Smooth muscle cell (in vitro differentiated cells): ENCODE measurements at regions not wholly inside any gene's neighbourhood (a gene's known extent, or its start where the extent isn't known, plus 50 kb on each side); places are given as distances from the start of the nearest gene placed in this dataset.
A peak's percentile ranks its signal among the peaks of the same experiment; 100 is the strongest.

Experiments
- DNase-seq: peaks from one replicate; lab custom pipeline; 2025; ENCODE audit not compliant: unreplicated experiment; lab: John Stamatoyannopoulos, UW
- H2AFZ ChIP-seq: fragments of 200-600 bp; sonication (generic); 2 replicates; pipeline ENCODE4 v1.6.0; 2016; ENCODE audit warnings: antibody characterized with exemption, low read depth, mild to moderate bottlenecking
- H3F3A ChIP-seq: fragments of 200-600 bp; sonication (generic); 2 replicates; pipeline ENCODE4 v1.6.0; 2017; ENCODE audit warnings: antibody characterized with exemption, low read depth
- H3K27ac ChIP-seq: fragments of 200-600 bp; sonication (generic); 2 replicates; pipeline ENCODE4 v1.5.1; 2016; ENCODE audit warnings: low read depth, mild to moderate bottlenecking
- H3K27me3 ChIP-seq: fragments of 200-600 bp; sonication (generic); 2 replicates; pipeline ENCODE4 v1.6.1; 2016; ENCODE audit warnings: low read depth, mild to moderate bottlenecking
- H3K36me3 ChIP-seq: fragments of 200-600 bp; sonication (generic); 2 replicates; pipeline ENCODE4 v1.5.1; 2016; ENCODE audit warnings: low read depth
- H3K4me1 ChIP-seq: fragments of 200-600 bp; sonication (generic); 2 replicates; pipeline ENCODE4 v1.5.1; 2016; ENCODE audit warnings: low read depth
- H3K4me2 ChIP-seq: fragments of 200-600 bp; sonication (generic); 2 replicates; pipeline ENCODE4 v1.6.0; 2016; ENCODE audit warnings: mild to moderate bottlenecking
- H3K4me3 ChIP-seq: fragments of 200-600 bp; sonication (generic); 2 replicates; pipeline ENCODE4 v1.5.1; 2016; ENCODE audit warnings: mild to moderate bottlenecking
- H3K79me2 ChIP-seq: fragments of 200-600 bp; sonication (generic); 2 replicates; pipeline ENCODE4 v1.6.0; 2016; ENCODE audit warnings: low read depth, mild to moderate bottlenecking
- H3K9ac ChIP-seq: fragments of 200-600 bp; sonication (generic); 2 replicates; pipeline ENCODE4 v1.6.0; 2016; ENCODE audit warnings: low read depth
- H3K9me3 ChIP-seq: fragments of 200-600 bp; sonication (generic); replicated peaks from 2 replicates; pipeline ENCODE4 v1.5.1; 2016; ENCODE audit warnings: low read depth
- H4K20me1 ChIP-seq: fragments of 200-600 bp; sonication (generic); 2 replicates; pipeline ENCODE4 v1.6.0; 2016; ENCODE audit warnings: low read depth
- CTCF ChIP-seq: fragments of 200-600 bp; sonication (generic); IDR thresholded peaks from 2 replicates; pipeline ENCODE4 v1.5.1; 2017; ENCODE audit warnings: borderline replicate concordance, mild to moderate bottlenecking, antibody characterized with exemption; ENCODE audit not compliant: insufficient read depth, poor library complexity, severe bottlenecking
- WGBS: methylation state at CpG from one replicate; pipeline ENCODE4 v1.1.7; 2016; ENCODE audit warnings: low lambda C conversion rate; 5-methylcytosine and 5-hydroxymethylcytosine counted together

- no peak overlapping the region for H3K4me3 ChIP-seq
- H3K27ac ChIP-seq: peak overlapping the region; percentile 53
- no peaks in the 10 kb centered on the region for H3K79me2 ChIP-seq
Measured at GRCh38 chr20:50296450-50297375, 106.1 kb downstream of the CEBPB start.

GRCh38 chr20:50297498-50298376 is 107.1 kb downstream of the CEBPB start:
- Histone ChIP-seq H3F3A (peaks cover 7% of the 10 kb centered on the region), H3K4me1 (no peaks in the 10 kb centered on the region), H3K36me3 (no peaks in the 10 kb centered on the region), H3K9ac (no peak overlapping the region), H4K20me1 (no peaks in the 10 kb centered on the region), H3K79me2 (no peaks in the 10 kb centered on the region), H2AFZ (no peak overlapping the region), H3K27ac (peak overlapping the region; percentile 53), H3K4me3 (no peak overlapping the region), H3K4me2 (no peak overlapping the region), H3K27me3 (no peaks in the 10 kb centered on the region), H3K9me3 (no peaks in the 10 kb centered on the region)
- DNase-seq: no peak
- 72% methylated on average over 14 of the region's 14 CpGs for WGBS
- TF ChIP-seq CTCF: no peak

More at GRCh38 chr20:50296450-50297375, 106.1 kb downstream of the CEBPB start:
- DNase-seq: no peak
- Histone ChIP-seq H3K4me1 (no peaks in the 10 kb centered on the region), H3F3A (peaks cover 7% of the 10 kb centered on the region), H2AFZ (peak overlapping the region; percentile 24), H3K9ac (no peak overlapping the region), H3K27me3 (no peaks in the 10 kb centered on the region), H3K9me3 (no peaks in the 10 kb centered on the region), H3K36me3 (no peaks in the 10 kb centered on the region), H3K4me2 (no peak overlapping the region), H4K20me1 (no peaks in the 10 kb centered on the region)
- TF ChIP-seq CTCF: no peak
- 84% methylated on average over 18 of the region's 18 CpGs for WGBS

GRCh38 chr20:50298554-50299324 is 108.1 kb downstream of the CEBPB start:
- Histone ChIP-seq H3K4me3 (no peak overlapping the region), H3K9ac (no peak overlapping the region), H3K79me2 (no peaks in the 10 kb centered on the region), H3K4me2 (no peak overlapping the region), H2AFZ (no peak overlapping the region), H3F3A (peaks cover 7% of the 10 kb centered on the region), H3K4me1 (no peaks in the 10 kb centered on the region), H3K9me3 (no peaks in the 10 kb centered on the region), H3K27ac (peak overlapping the region; percentile 53), H4K20me1 (no peaks in the 10 kb centered on the region), H3K36me3 (no peaks in the 10 kb centered on the region), H3K27me3 (no peaks in the 10 kb centered on the region)
- TF ChIP-seq CTCF: no peak
- no peak for DNase-seq
- WGBS: 67% methylated on average over 20 of the region's 20 CpGs
